GM13977 (cell line): ENCODE measurements at regions not wholly inside any gene's neighbourhood (a gene's known extent, or its start where the extent isn't known, plus 50 kb on each side); places are given as distances from the start of the nearest gene placed in this dataset.

Experiments
- DNase-seq: peaks from one replicate; pipeline ENCODE4 v3.0.0; 2012; ENCODE audit warnings: low spot score
- in situ Hi-C: fragments of 300-500 bp; cut with MboI; formaldehyde crosslinking; loops from one replicate; pipeline ENCODE4 v1.12.0; 2022; ENCODE audit warnings: low sequenced_read_pairs, low pct_unique_long_range_greater_than_20kb, mixed read lengths, inconsistent platforms; ENCODE audit not compliant: unreplicated experiment
- TF ChIP-seq, protein P1 (sequence below): IDR thresholded peaks from 2 replicates; pipeline ENCODE4 v1.5.1; 2012; ENCODE audit warnings: mild to moderate bottlenecking, control low read depth; ENCODE audit not compliant: insufficient read depth; ENCODE audit errors: extremely low read depth, missing control alignments

DNA sequence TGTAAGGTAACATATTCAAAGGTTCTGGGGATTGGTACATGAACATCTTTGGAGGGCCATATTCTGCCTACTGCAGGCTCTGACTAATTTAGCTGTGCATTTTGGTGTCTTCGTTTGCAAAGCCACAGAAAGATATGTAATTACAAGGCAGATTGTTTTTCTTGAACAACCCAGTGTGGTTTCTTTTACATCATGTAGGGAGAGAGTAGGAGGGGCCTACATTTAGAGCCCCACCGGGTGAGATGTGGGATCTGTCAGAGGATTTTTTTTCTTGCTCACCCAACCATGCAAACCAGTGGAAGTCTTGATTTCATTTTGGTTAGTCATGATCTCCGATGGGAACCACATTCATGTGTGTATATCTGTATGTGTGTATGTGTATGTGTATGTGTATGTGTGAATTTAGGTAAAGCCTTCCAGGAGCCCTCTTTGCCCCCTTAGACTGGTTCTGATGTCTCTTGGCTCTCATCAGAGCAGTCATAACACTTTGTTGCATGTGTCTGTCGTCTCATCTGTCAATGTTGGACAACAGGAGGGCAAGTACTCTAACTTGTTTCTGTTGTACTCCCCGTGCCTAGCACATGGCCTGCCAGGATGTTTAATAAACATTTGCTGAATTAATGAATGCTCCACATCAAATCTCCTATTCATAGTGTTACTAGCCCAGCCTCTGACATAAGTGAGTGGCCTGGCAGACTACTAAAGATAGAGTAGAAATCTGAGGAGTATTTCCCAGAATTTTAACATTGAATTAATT is 239.9 kb downstream of the MTX2 start:
- DNase-seq, result peak; percentile 28
- in situ Hi-C loops, result no loop called here
- TF ChIP-seq, protein P1, sequence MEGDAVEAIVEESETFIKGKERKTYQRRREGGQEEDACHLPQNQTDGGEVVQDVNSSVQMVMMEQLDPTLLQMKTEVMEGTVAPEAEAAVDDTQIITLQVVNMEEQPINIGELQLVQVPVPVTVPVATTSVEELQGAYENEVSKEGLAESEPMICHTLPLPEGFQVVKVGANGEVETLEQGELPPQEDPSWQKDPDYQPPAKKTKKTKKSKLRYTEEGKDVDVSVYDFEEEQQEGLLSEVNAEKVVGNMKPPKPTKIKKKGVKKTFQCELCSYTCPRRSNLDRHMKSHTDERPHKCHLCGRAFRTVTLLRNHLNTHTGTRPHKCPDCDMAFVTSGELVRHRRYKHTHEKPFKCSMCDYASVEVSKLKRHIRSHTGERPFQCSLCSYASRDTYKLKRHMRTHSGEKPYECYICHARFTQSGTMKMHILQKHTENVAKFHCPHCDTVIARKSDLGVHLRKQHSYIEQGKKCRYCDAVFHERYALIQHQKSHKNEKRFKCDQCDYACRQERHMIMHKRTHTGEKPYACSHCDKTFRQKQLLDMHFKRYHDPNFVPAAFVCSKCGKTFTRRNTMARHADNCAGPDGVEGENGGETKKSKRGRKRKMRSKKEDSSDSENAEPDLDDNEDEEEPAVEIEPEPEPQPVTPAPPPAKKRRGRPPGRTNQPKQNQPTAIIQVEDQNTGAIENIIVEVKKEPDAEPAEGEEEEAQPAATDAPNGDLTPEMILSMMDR, result no peak

GRCh38 chr2:176514276-176514675 is 245.0 kb downstream of the MTX2 start:
- TF ChIP-seq, protein P1, result no peak
- in situ Hi-C loops, result no loop called here
- no peak for DNase-seq

GRCh38 chr2:176514805-176515500 is 245.7 kb downstream of the MTX2 start:
- in situ Hi-C loops, result no loop called here
- DNase-seq, result no peak
- TF ChIP-seq, protein P1, result no peak

DNA sequence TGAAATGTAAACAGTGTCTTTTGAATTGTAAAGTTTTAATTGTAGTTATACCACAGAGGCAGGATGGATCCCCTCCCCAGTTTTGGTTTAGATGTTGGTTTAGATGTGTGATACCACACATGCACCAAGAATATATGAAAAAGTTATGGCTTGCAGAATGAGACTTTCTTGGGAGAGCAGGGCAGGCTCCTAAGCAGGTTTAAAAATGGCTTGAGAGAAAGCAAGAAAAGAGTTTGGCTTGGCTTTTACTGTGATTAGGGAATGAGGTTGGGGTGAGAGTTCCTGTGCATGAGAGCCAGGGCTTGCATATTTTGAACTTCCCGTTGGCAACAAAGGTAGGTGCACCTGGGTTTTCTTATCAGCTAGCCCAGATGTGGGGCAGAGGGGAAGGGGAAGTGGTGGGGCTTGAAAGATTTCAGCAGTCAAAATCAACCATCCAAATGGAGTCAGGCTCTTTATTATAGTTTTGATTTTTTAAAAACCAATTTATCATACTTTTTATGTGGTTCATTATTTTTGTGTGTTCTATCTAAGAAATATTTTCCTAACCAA is 246.9 kb downstream of the MTX2 start:
- TF ChIP-seq, protein P1, result no peak
- DNase-seq, result no peak
- in situ Hi-C loops, result no loop called here

DNA sequence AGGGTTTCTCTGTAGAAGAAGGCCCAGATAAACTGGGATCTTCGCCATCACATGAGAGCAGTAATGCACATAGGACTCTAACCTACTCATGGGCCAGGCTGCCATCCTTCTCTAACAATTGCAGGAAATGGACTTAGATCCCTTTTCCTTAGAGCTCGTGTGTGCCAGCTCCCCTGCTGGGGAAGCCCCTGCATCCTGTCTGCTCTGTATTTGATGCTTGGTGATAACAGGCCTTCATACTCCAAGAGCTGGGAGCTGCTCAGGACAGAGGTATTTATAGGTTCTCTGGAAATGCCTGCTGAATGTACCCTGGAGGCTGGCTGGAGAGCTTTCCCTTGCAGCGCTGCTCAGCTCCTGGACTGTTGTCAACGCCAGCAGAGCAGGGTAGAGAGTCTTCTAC is 249.6 kb downstream of the MTX2 start:
- DNase-seq, result no peak
- TF ChIP-seq, protein P1, result no peak
- in situ Hi-C loops, result no loop called here

- no peak for DNase-seq
- in situ Hi-C loops, result no loop called here
- TF ChIP-seq, protein P1, result no peak
Measured at GRCh38 chr2:176521878-176522670, 252.8 kb downstream of the MTX2 start.
